Activated T-helper 9 cell treated with anti-CD3 and anti-CD28 coated beads, Interleukin-2, amount 50 U/mL, for 16 hours (primary cell): ENCODE measurements at regions not wholly inside any gene's neighbourhood (a gene's known extent, or its start where the extent isn't known, plus 50 kb on each side); places are given as distances from the start of the nearest gene placed in this dataset.

Experiments
- DNase-seq: peaks from one replicate; pipeline ENCODE4 v3.0.0-alpha.2; 2020; ENCODE audit warnings: low read depth

- no peak for DNase-seq
Observed at GRCh38 chr13:90089051-90089450, 1258.4 kb upstream of the MIR17HG start.

- no peak for DNase-seq
Observed at GRCh38 chr13:90091611-90092010, 1255.9 kb upstream of the MIR17HG start.

- DNase-seq = no peak
Observed at GRCh38 chr13:90094357-90094756, 1253.1 kb upstream of the MIR17HG start.

DNA sequence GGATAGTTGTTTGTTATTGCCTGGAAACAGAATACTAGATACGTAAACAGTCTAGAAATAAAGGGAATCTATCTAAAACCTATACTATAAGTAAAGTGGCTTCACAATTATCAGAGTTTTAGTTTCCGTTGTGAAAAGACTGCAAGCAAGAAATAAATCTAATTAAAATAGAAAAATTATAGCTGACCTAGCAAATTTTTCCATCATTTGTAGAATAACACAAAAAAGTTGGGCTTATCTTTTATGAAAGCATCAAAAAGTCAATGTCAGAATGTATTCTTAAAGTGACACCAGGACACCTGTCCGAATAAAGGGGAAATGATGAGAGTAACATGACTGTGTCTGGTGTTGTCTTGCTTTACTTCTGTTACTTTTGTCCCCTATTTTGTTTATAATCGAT, 1248.9 kb upstream of the MIR17HG start:
- no peak for DNase-seq

- DNase-seq = no peak
Observed at GRCh38 chr13:90099847-90100246, 1247.6 kb upstream of the MIR17HG start.

DNA sequence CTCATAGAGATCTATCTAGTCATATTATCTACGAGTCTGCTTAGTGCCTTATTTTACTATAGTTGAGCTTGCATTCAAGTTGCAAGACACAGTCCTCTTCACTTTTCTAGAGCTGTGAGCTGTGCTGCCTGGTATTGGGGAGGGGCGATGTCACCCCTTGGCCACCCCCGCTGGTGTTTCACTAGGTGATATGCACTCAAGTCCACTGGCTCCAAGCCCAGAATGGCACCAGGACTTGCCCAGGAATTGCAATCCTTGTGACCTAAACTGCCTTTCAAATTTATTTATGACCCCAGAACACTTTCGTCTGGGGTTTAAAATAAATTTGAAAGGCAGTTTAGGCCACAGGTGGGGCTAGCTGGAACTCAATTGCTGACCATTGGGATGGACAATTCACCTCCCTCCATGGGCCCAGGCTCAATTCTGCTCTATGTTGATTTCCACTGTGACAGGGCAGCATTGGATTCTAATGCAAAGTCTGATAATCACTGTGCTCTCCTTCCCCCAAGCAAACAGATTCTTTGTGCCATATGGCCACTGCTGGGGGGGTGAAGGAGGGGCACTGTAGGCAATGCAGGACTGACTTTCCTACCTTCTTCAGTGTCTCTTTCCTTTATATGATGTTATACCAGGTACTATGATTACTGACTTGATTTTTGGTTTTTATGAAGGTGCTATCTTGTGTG, 1244.2 kb upstream of the MIR17HG start:
- DNase-seq = no peak

GRCh38 chr13:90104764-90105163, 1242.7 kb upstream of the MIR17HG start:
- DNase-seq = no peak

DNA sequence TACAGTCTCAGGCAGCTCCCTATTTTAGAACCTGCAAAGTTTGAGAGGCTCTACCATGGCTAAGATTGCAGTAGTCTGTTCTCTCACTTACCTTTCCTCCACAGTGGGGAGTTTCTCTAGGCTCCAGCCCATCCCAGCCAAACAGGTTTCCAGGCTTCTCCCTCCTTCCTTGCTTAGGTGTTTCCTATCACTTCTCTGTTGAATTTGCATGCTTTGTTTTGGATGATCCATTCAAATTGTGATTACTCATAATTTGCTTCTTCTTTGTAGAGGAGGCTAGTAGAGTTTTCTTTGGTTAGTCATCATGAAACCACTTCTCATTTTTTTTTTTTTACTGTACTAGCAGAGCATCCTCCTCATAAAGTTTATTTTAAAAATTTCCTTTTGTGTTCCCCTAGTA, 1242.2 kb upstream of the MIR17HG start:
- no peak for DNase-seq

- DNase-seq = no peak
Observed at GRCh38 chr13:90105849-90106496, 1241.5 kb upstream of the MIR17HG start.

DNA sequence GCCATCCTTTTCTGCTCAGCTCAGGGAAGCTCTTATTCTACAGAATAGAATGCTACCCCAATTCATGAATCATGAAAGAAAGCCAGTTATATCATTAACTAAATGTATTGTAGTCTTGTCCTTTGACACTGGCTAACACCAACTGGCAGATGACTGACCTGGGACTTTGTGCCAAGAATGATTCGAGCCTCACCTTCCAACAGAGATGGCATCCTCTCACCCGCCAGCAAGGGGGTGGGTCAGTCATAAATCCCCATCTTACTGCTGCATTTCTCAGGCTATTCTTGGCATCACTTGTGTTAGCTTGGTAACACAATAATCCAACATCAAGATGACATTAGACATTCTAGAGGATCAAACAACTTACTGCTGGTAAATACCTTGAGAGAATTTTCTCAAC, 1239.8 kb upstream of the MIR17HG start:
- DNase-seq = no peak

GRCh38 chr13:90108547-90108946, 1238.9 kb upstream of the MIR17HG start:
- DNase-seq = no peak

GRCh38 chr13:90116121-90116520, 1231.4 kb upstream of the MIR17HG start:
- DNase-seq = no peak

GRCh38 chr13:90118467-90119071, 1228.9 kb upstream of the MIR17HG start:
- DNase-seq = no peak

- DNase-seq = no peak
Observed at GRCh38 chr13:90120026-90120425, 1227.5 kb upstream of the MIR17HG start.

- DNase-seq = no peak
Observed at GRCh38 chr13:90121784-90122183, 1225.7 kb upstream of the MIR17HG start.

GRCh38 chr13:90122531-90122930, 1225.0 kb upstream of the MIR17HG start:
- no peak for DNase-seq

DNA sequence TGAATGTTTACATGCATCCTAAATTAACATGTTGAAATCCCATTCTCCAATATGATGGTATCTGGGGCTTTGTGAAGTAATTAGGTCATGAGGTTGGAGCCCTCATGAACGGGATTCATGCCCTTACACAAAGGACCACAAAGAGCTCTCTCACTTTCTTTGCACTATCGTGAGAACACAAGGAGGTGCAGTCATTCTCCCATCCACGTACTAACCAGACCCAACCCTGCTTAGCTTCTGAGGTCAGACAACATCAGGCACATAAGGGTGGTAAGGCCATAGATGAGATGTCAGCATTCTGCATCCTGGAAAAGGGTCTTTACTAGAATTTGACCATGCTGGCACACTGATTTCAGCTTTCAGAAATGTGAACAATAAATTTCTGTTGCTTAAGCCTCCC, 1211.9 kb upstream of the MIR17HG start:
- DNase-seq = no peak

GRCh38 chr13:90142251-90142650, 1205.2 kb upstream of the MIR17HG start:
- DNase-seq = no peak

DNA sequence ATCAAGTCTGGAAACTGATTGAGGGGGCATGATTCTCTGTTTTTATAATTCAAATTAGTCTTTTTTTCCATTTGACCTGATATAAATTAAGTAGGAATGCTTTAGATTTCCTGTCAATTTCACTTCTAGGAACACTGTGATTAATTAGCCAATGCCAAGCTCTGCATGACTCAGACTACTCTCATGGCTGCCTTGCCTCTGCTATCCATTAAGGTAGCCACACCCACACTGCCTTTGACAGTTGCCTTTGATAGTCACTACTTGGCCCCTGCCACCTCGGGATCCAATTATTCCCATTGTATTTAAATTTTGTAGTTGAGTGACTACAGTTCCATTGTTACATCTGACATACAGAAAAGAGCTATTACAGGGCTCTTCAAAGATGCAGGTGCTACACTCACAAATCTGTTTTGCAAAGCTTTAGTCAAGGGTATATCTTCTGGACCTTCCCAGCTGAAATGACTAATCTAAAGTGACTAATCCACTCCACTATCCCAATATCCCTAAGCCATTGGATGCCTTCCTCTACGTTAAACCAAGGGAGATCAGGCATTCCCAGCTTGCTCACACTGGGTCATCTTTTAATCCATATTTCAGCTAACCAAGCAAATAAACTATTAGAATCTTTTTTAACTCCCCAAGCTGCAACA, 1193.1 kb upstream of the MIR17HG start:
- no peak for DNase-seq

DNA sequence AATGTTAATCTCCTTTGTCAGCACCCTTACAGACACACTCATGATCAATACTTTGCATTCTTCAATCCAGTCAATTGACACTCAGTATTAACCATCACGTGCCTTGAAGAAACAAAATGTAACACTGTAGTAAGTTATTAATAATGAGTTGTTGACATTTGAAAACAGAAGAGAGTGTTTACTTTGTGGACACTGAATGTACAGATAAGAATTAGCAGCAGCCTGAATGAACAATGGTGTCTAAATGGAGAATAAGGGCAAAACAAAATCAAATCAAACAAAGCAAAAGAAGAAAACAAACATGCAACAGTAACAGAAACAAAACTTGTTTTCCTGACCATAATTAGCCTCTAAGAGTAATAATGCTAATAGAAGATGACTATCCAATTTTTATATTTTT, 1191.1 kb upstream of the MIR17HG start:
- DNase-seq = no peak

- no peak for DNase-seq
Observed at GRCh38 chr13:90168953-90169352, 1178.5 kb upstream of the MIR17HG start.

DNA sequence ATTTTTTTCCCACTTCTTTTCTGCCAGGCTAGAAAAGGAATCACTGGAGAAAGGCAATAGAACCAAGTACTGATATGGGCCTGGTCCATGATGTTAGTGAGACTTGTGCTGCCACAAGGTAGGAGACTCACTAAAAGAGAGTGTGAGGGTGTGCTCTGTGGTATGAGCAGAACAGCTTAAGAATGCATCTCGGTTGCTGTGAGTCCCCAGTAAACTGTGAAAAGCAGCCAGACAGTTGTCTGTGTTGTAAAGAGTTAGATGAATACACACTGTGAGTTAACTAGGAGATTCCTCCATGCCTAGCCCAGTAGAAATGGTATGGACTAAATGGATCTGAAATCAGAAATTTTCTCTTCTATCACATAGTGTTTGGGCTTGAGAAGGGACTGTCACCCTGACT, 1177.3 kb upstream of the MIR17HG start:
- no peak for DNase-seq

- DNase-seq = no peak
Observed at GRCh38 chr13:90171649-90172048, 1175.8 kb upstream of the MIR17HG start.
